Left renal pelvis (tissue), 4 donors: ENCODE measurements at regions not wholly inside any gene's neighbourhood (a gene's known extent, or its start where the extent isn't known, plus 50 kb on each side); places are given as distances from the start of the nearest gene placed in this dataset.
"Not testable (repeated sequence)": the region's sequence is repeated elsewhere in the genome, so short reads cannot be mapped to it uniquely, and the experiment has no call there.

Source experiments
- DNase-seq, 4 donors: peaks; one replicate each; pipeline ENCODE4 v3.0.0-alpha.2; 2013; ENCODE audit warnings: low read depth in 4 of 4, low spot score in 3 of 4

- DNase-seq, result no peak
Observed at GRCh38 chr4:38367642-38368174, 296.3 kb upstream of the KLF3 start.

DNA sequence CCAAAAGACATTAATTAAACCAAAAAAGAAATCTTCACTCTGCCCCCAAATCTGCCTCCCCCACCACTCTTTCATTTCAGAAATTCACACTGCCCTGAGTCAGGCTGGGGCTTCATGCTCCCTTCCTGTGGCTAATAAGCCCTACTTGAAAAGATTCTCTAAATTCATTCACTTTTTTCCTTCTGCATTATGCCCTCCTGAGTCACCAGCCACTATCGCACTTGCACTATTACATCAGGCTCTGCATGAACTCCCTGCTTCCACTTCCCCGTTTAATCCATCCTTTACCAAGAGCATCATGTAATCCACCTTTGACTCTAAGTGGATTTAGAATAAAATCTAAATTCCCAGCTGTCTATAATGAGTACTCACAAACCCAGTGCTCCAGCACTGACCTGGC is 295.4 kb upstream of the KLF3 start:
- DNase-seq, result no peak

- no peak for DNase-seq
Observed at GRCh38 chr4:38371391-38371851, 292.6 kb upstream of the KLF3 start.

DNA sequence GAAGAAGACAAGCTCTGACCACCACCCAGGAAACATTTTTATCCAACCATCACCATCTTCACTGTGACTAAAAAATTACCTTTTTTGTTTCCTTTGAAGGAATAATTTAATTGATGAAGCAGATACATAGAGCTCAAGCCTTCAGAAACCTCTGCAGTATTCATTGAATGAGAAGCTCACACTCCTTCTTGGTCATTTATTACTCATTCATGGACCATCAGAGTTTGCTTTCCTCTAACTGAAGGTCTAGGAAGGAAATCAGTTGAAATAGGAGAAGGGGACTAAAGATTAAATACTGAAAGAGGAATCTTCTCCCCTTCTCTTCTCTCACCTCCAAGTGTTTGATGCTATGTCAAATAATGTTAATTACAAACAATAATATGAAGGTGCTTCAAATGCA is 290.6 kb upstream of the KLF3 start:
- no peak for DNase-seq

DNA sequence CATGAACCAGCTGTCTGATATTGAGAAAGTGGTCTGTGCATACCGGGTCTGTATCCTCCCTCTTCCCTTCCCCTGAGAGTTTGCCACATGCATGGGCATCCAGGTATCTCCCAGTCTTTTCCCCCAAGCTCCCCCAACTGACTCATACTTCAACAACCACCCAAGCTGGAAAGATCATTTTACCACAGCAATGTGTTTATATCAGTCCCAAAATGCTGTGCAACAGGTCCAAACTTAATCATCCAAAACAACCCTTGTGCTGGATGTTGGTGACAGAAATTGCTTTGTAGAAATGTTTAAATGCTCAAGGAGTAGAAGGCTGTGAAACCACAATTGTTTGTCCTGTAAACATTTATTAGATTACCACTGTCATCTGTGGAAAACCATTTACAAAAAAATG is 286.8 kb upstream of the KLF3 start:
- no peak for DNase-seq

DNA sequence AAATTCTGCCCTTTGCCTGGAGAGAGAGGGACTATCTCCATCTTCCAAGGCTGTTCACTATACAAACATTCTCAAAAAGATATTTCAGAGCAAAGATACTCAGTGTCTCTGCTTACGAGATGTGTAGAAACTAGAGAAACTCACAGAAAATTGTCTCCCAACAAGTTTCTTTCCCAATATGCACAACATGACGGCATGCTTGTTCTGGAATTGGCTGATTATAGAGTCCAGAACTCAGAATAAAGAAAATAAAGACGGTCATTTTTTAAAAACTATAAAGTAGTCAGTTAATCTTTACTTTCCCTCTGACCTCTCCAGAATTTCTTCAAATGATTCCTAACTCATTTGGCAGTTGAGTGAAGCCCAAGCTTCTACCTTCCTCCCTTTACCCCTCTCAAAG is 285.5 kb upstream of the KLF3 start:
- no peak for DNase-seq

- no peak for DNase-seq
Observed at GRCh38 chr4:38381788-38382187, 282.2 kb upstream of the KLF3 start.

- DNase-seq, result no peak
Observed at GRCh38 chr4:38382520-38382919, 281.5 kb upstream of the KLF3 start.

- DNase-seq, result peak in 1 of 4 donors; percentile 48
Observed at GRCh38 chr4:38383646-38384121, 280.3 kb upstream of the KLF3 start.

DNA sequence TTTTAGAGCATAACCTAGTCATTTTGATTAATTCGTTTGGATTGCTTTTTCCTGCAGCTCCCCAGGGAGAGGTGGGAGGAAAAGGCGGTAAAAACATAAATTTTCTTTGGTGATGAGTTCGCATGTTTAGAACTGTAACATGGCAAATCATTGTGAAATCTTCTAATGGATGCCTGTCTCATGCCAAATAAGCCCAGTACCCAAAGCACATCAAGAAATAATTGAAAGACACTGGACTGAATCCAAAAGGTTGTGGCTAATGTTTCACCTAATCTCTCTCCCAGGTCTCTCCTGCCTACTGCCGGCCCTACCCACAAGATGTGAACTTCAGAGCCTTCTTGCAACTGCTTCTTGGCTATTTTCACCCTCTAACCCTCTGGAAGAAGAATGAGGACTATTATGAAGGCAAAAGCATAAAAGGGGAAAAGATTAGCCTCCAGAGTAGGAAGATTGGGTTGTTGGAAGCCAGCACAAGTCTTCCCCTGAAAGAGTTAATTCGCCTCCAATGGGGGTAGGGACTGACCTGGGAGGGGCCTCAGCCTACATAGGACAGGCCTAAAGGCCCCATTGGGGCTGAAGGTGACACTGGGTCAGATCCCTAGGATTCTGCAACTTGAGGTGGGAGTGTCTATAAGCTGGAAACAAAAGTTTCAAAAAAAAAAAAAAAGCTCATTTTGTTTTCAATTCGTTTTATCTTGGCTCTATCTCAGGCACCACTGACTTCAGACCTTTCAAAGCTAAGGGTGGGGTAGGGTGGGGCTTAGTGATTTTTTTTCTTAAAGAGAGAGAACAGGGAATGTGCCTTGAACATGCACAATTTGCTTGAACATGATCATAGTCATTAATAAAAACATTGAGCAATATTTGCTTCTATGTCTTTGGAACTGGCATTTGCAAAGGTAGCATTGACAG is 278.6 kb upstream of the KLF3 start:
- DNase-seq, result peak in 1 of 4 donors; percentile 43

DNA sequence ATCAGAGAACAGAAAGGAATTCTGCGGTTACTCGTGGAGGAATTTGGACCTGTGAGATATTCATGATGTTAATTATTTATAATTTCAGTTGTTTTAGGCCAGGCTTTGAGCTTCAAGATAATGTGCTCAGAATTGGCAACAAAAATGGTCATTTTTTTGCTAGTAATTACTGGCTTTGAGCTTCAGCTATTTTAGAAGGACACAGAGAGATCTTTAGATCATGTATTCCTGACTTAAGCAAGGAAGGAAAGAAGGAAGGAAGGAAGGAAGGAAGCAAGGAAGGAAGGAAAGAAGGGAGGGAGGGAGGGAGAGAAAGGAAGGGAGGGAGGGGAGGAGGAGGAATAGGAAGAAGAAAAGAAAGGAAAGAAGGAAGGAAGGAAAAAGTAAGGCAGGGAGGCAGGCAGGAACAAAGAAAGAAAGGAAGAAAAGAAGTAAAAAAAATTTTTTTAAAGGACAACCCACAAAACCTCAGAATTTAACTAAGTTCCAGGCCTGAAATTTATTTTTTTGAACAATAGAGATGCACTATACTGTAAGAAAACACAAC is 277.9 kb upstream of the KLF3 start:
- DNase-seq, result no peak

DNA sequence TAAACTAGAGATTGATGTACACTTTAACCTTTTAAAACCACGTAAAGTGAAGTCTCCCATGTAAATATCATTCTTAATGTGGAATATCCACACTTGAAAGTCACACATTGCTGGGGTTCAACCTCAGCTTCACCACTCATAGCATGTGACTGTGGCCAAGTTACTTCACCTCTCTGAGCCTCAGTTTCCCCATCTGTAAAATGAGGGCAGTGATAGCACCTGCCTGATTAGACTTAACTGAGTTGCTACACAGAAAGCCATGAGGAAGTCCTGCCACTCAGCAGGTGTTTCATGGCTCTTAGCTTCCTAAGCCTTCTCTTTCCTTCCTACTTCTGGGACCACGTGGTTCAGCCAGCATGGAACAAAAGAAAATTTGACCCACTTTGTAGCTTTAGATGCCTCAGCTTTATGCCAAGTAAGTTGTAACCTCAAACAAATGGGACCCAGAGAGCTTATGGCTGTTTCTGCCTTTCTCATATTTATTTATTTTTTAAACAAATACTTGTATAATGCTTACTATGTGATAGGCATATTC is 277.3 kb upstream of the KLF3 start:
- DNase-seq, result no peak

GRCh38 chr4:38387348-38387747 is 276.7 kb upstream of the KLF3 start:
- no peak for DNase-seq

GRCh38 chr4:38387819-38388218 is 276.2 kb upstream of the KLF3 start:
- no peak for DNase-seq

DNA sequence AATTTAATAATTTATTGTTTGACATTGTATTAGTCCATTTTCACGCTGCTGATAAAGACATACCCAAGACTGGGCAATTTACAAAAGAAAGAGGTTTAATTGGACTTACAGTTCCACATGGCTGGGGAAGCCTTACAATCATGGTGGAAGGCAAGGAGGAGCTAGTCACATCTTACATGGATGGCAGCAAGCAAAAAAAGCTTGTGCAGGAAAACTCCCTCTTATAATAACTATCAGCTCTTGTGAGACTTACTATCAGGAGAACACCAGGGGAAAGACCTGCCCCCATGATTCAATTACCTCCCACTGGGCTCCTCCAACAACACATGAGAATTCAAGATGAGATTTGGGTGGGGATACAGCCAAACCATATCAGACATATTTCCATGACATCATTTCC is 275.1 kb upstream of the KLF3 start:
- DNase-seq, result not testable (repeated sequence)

GRCh38 chr4:38390969-38391545 is 272.9 kb upstream of the KLF3 start:
- no peak for DNase-seq

DNA sequence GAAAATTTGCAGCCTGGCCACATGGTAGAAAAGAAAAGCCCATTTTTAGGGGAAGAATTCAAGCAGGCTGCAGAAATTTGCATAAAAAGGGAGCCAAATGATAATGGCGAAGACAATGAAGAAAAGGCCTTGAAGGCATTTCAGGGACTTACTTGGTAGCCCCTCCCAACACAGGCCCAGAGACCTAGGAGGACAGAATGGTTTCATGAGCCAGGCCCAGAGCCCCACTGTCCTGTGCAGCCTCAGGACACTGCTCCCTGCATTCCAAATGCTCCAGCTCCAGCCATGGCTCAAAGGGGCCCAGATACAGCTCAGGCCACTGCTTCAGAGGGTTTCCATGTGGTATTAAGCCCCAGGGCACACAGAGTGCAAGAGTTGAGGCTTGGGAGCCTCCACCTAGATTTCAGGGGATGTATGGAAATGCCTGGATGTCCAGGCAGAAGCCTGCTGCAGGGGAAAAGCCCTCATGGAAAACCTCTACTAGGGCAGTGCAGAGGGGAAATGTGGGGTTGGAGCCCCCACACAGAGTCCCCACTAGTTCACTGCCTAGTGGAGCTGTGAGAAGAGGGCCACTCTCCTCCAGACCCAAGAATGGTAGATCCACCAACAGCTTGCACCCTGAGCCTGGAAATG is 271.7 kb upstream of the KLF3 start:
- DNase-seq, result no peak

DNA sequence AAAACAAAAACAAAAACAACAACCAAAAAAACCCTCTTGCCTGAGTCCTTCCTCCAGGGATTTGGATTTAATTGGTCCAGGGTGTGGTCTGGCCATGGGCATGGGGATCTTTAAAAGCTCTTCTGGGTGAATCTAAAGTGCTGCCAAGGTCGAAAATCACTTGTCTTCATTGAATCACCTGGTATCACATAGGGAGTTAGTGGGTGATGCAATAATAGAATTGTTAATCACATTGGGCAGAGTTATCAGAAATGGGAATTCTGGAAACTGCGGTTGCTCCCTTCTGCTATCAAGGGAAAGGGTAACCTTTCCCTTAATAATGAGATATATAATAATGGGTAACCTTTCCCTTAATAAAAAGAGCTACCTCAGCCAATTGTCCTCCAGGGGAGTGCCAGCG is 267.9 kb upstream of the KLF3 start:
- no peak for DNase-seq

GRCh38 chr4:38396845-38397547 is 267.0 kb upstream of the KLF3 start:
- no peak for DNase-seq

DNA sequence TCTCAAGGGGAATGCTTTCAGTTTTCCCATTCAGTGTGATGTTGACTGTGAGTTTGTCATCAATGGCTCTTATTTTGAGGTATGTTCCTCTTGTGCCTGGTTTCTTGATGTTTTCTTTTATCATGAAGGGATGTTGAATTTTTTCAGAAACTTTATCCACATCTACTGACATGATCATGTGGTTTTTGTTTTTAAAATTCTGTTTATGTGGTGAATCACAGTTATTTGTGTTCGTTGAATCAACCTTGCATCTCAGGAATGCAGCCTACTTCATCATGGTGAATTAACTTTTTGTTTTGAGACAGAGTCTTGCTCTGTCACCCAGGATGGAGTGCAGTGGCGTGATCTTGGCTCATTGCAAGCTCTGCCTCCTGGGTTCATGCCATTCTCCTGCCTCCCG is 263.1 kb upstream of the KLF3 start:
- no peak for DNase-seq
